ENCODE measurements at regions not wholly inside any gene's neighbourhood (a gene's known extent, or its start where the extent isn't known, plus 50 kb on each side); places are given as distances from the start of the nearest gene placed in this dataset.

- H4K5ac ChIP-seq (ENCODE audit: insufficient read length, low read depth, low read length), result no peak overlapping the region
- DNase-seq, result no peak
- no peak overlapping the region for H2BK15ac ChIP-seq (ENCODE audit: low read depth, low read length)
- no peak overlapping the region for H3K9ac ChIP-seq (ENCODE audit: extremely low read depth, insufficient read length, low read length)
- H4K91ac ChIP-seq (ENCODE audit: insufficient read length, low read depth, low read length), result no peak overlapping the region
- no peaks in the 10 kb centered on the region; the same call in 1 of the 2 replicates for H3K27me3 Mint-ChIP-seq (ENCODE audit: low read depth)
- no peak overlapping the region for H3K4me3 Mint-ChIP-seq
- H3K23ac ChIP-seq (ENCODE audit: insufficient read length, low read depth, low read length), result no peak overlapping the region
- no peaks in the 10 kb centered on the region for H3K79me1 ChIP-seq (ENCODE audit: insufficient read depth, low read depth, low read length, poor library complexity, severe bottlenecking)
- WGBS (ENCODE audit: extremely low coverage, insufficient read length, low lambda C conversion rate), result no CpG with 5 or more reads among the region's 2 CpGs
- no peak overlapping the region for H2BK12ac ChIP-seq (ENCODE audit: insufficient read length, low read depth, low read length)
- no peak overlapping the region for H2BK5ac ChIP-seq (ENCODE audit: insufficient read length, low read length)
- no peaks in the 10 kb centered on the region for H3K4me1 Mint-ChIP-seq
- no peaks in the 10 kb centered on the region for H3K9me3 ChIP-seq (ENCODE audit: control insufficient read depth, low read depth, low read length)
- no peaks in the 10 kb centered on the region for H3K9me3 Mint-ChIP-seq
- H3K79me2 ChIP-seq (ENCODE audit: insufficient read depth, low read length), result no peaks in the 10 kb centered on the region
- H2BK120ac ChIP-seq (ENCODE audit: low read depth, low read length, poor library complexity, severe bottlenecking), result no peak overlapping the region
- no peaks in the 10 kb centered on the region for H3K36me3 Mint-ChIP-seq (ENCODE audit: insufficient read depth in 1 of 3, low read depth in 3 of 3)
- no peak overlapping the region for H2AFZ ChIP-seq (ENCODE audit: low read length)
- H3K4me1 ChIP-seq (ENCODE audit: insufficient read depth, low read length), result no peaks in the 10 kb centered on the region
- H3K18ac ChIP-seq (ENCODE audit: insufficient read length, low read depth, low read length), result no peak overlapping the region
- H3T11ph ChIP-seq (ENCODE audit: low read length), result no peak overlapping the region
- H3K4ac ChIP-seq (ENCODE audit: low read depth, low read length), result no peak overlapping the region
- no peaks in the 10 kb centered on the region for H3K27me3 ChIP-seq (ENCODE audit: insufficient read depth, low read length)
- no peak for TF ChIP-seq CTCF (conservative IDR thresholded peaks at IDR 0.05)
- H4K8ac ChIP-seq (replicated peaks; ENCODE audit: insufficient read length, low read depth, low read length), result no peak overlapping the region
- no peak overlapping the region for H3K27ac Mint-ChIP-seq
- H3K56ac ChIP-seq (ENCODE audit: insufficient read length, low read depth, low read length), result no peak overlapping the region
- H3K4me2 ChIP-seq (ENCODE audit: insufficient read depth, insufficient read length, low read length), result no peak overlapping the region
- no peak overlapping the region for H2AK5ac ChIP-seq (ENCODE audit: insufficient read length, low read length)
- H4K20me1 ChIP-seq (ENCODE audit: control insufficient read depth, insufficient read depth, insufficient read length), result no peaks in the 10 kb centered on the region
- no peak overlapping the region for H3K27ac ChIP-seq (ENCODE audit: insufficient read length, low read depth, low read length)
- H3K14ac ChIP-seq (ENCODE audit: insufficient read depth, low read length), result no peak overlapping the region
- H3K23me2 ChIP-seq (ENCODE audit: insufficient read length, low read depth, low read length, poor library complexity, severe bottlenecking), result no peaks in the 10 kb centered on the region
- no peak overlapping the region for H2BK20ac ChIP-seq (ENCODE audit: low read depth, low read length, poor library complexity, severe bottlenecking)
These were observed 51.8 kb upstream of the TMCO5A start for GRCh38 chr15:37882640-37883039.
